CD14-positive monocyte (primary cell): ENCODE measurements at regions not wholly inside any gene's neighbourhood (a gene's known extent, or its start where the extent isn't known, plus 50 kb on each side); places are given as distances from the start of the nearest gene placed in this dataset.

Experiments
- DNase-seq, 3 donors: peaks; one replicate each; pipeline ENCODE4 v3.0.0-alpha.2; 2011 to 2022
- H2AFZ ChIP-seq: 2 replicates; pipeline ENCODE4 v1.6.0; 2012; ENCODE audit warnings: mild to moderate bottlenecking, low read depth, low read length, inconsistent platforms; ENCODE audit not compliant: insufficient read depth, poor library complexity, severe bottlenecking
- H3K27ac ChIP-seq, 2 donors: 1 replicate in 1 of 2; 2 replicates in 1 of 2; pipeline ENCODE4 v1.5.1; 2012 to 2013; ENCODE audit warnings: low read length in 2 of 2, control low read depth in 1 of 2, inconsistent platforms in 1 of 2, low read depth in 1 of 2, mild to moderate bottlenecking in 1 of 2
- H3K27me3 ChIP-seq, 2 donors: one replicate each; pipeline versions ENCODE4 v1.6.0 to v1.6.1; 2011 to 2013; ENCODE audit warnings: low read length in 2 of 2; ENCODE audit not compliant: control insufficient read depth in 2 of 2, insufficient read depth in 2 of 2
- H3K36me3 ChIP-seq, 2 donors: replicated peaks in 1 of 2; 1 replicate in 1 of 2; 2 replicates in 1 of 2; pipeline versions ENCODE4 v1.5.1 to v1.6.1; 2012 to 2013; ENCODE audit warnings: low read length in 2 of 2, control low read depth in 1 of 2, inconsistent platforms in 1 of 2, mild to moderate bottlenecking in 1 of 2; ENCODE audit not compliant: insufficient read depth in 2 of 2, control insufficient read depth in 1 of 2
- H3K4me1 ChIP-seq, 2 donors: 1 replicate in 1 of 2; 2 replicates in 1 of 2; pipeline versions ENCODE4 v1.5.1 to v1.6.1; 2012 to 2013; ENCODE audit warnings: low read length in 2 of 2, control low read depth in 1 of 2, inconsistent platforms in 1 of 2, mild to moderate bottlenecking in 1 of 2, moderate library complexity in 1 of 2; ENCODE audit not compliant: insufficient read depth in 2 of 2, control insufficient read depth in 1 of 2
- H3K4me2 ChIP-seq: replicated peaks from 2 replicates; pipeline ENCODE3; 2012; ENCODE audit warnings: low read length, moderate library complexity, mild to moderate bottlenecking; ENCODE audit not compliant: poor library complexity, severe bottlenecking; ENCODE audit errors: extremely low read depth
- H3K4me3 ChIP-seq, 3 experiments: fragments of 200-600 bp in 1 of 3; sonication (generic) in 1 of 3; replicated peaks in 1 of 3; 1 replicate in 2 of 3; 2 replicates in 1 of 3; pipeline ENCODE4 v1.5.1; 2011 to 2013; ENCODE audit warnings: low read length in 3 of 3, mild to moderate bottlenecking in 3 of 3, control low read depth in 2 of 3, low read depth in 2 of 3, inconsistent platforms in 1 of 3, moderate library complexity in 1 of 3
- H3K79me2 ChIP-seq: 2 replicates; pipeline ENCODE4 v1.6.0; 2012; ENCODE audit warnings: mild to moderate bottlenecking, control low read depth, inconsistent platforms, low read length, moderate library complexity; ENCODE audit not compliant: insufficient read depth
- H3K9ac ChIP-seq: 2 replicates; pipeline ENCODE4 v1.6.0; 2017; ENCODE audit warnings: low read length, mild to moderate bottlenecking; ENCODE audit not compliant: insufficient read depth, poor library complexity, severe bottlenecking
- H3K9me3 ChIP-seq, 2 donors: replicated peaks in 1 of 2; 1 replicate in 1 of 2; 2 replicates in 1 of 2; pipeline versions ENCODE4 v1.5.1 to v1.6.1; 2012 to 2013; ENCODE audit warnings: low read length in 2 of 2, control low read depth in 1 of 2; ENCODE audit not compliant: control insufficient read depth in 1 of 2, insufficient read depth in 1 of 2
- H4K20me1 ChIP-seq: 2 replicates; pipeline ENCODE4 v1.6.0; 2012; ENCODE audit warnings: mild to moderate bottlenecking, low read length, control low read depth, moderate library complexity; ENCODE audit not compliant: insufficient read depth
- H3K27ac Mint-ChIP-seq, 7 donors: one replicate each; pipeline ENCODE4 v1.8.0; 2020; ENCODE audit warnings: mild to moderate bottlenecking in 7 of 7, mixed read lengths in 7 of 7, moderate library complexity in 6 of 7, inconsistent platforms in 2 of 7
- H3K27me3 Mint-ChIP-seq, 3 donors: one replicate each; pipeline ENCODE4 v1.8.0; 2021 to 2022; ENCODE audit warnings: low read depth in 3 of 3, mild to moderate bottlenecking in 3 of 3, mixed read lengths in 3 of 3, moderate library complexity in 3 of 3, inconsistent platforms in 1 of 3
- H3K36me3 Mint-ChIP-seq, 2 donors: one replicate each; pipeline ENCODE4 v1.8.0; 2020; ENCODE audit warnings: mixed read lengths in 2 of 2, inconsistent platforms in 1 of 2, mild to moderate bottlenecking in 1 of 2
- H3K4me1 Mint-ChIP-seq: one replicate; pipeline ENCODE4 v1.8.0; 2020; ENCODE audit warnings: mild to moderate bottlenecking, mixed read lengths
- H3K4me3 Mint-ChIP-seq, 2 donors: one replicate each; pipeline ENCODE4 v1.8.0; 2020; ENCODE audit warnings: mild to moderate bottlenecking in 2 of 2, mixed read lengths in 2 of 2, moderate library complexity in 1 of 2
- H3K9me3 Mint-ChIP-seq, 7 donors: one replicate each; pipeline ENCODE4 v1.8.0; 2020 to 2022; ENCODE audit warnings: mixed read lengths in 7 of 7, mild to moderate bottlenecking in 6 of 7, moderate library complexity in 6 of 7, inconsistent platforms in 2 of 7
- WGBS: methylation state at CpG from one replicate; pipeline ENCODE4 v1.1.5; 2013; ENCODE audit warnings: missing lambda C conversion rate; ENCODE audit not compliant: insufficient coverage; 5-methylcytosine and 5-hydroxymethylcytosine counted together
- intact Hi-C, 2 donors: fragments of 100-400 bp; cut with micrococcal nuclease; formaldehyde crosslinking; loops; one replicate each; pipeline versions ENCODE4 v1.15.0 to v1.15.1; 2023
- TF ChIP-seq, protein P1 (sequence below): fragments of 200-600 bp; IDR thresholded peaks from one replicate; pipeline ENCODE4 v1.8.0; 2022; ENCODE audit warnings: antibody characterized with exemption, mild to moderate bottlenecking

DNA sequence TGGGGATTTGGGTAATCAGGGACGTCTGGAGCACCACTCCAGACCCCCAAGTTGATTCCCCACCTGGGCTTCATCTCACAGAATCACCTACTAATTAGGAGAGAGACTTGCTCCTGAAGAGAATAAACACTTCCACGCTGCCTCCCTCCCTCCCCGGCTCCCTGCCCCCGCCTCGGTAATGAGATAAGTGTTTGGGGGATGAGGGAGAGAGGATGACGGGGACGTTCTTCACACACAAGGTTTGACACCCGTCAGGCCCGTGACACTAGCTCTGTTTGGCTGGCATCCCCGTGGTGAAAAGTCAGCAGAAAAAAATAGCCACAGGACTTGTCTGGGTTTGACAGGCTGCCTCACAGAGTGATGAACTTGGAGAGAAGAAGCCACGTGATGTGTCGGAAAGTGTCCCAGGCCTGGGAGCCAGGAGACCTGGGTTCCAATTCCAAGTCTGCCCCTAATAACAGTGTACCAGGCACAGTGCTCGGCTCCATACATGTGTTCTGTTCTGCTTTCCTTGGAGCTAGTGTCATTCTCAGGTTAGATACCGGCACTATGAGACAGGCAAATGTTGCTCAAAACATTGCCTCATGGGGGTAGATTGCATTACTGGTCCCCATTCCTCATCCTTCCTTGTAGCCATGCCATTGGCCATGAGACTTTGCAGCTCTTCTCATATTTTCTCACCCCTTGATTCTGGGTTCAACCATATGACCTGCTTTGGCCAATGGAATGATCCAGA lies 578.0 kb downstream of the BCOR start:
- H3K4me1 ChIP-seq = no peaks in the 10 kb centered on the region
- DNase-seq = no peak
- H3K9me3 Mint-ChIP-seq = peaks cover 0 to 9% (median 0%) of the 10 kb centered on the region in 7 donors
- H3K36me3 Mint-ChIP-seq = no peaks in the 10 kb centered on the region
- peaks cover 0 to 18% (median 16%) of the 10 kb centered on the region in 3 donors for H3K27me3 Mint-ChIP-seq
- no peak overlapping the region for H3K9ac ChIP-seq
- H3K36me3 ChIP-seq = no peaks in the 10 kb centered on the region
- H3K4me2 ChIP-seq = no peak overlapping the region
- no peak overlapping the region for H2AFZ ChIP-seq
- no peaks in the 10 kb centered on the region for H3K9me3 ChIP-seq
- intact Hi-C loops = no loop called here
- H4K20me1 ChIP-seq = no peaks in the 10 kb centered on the region
- H3K4me3 ChIP-seq = no peak overlapping the region
- no peak overlapping the region for H3K27ac ChIP-seq
- H3K4me1 Mint-ChIP-seq = no peaks in the 10 kb centered on the region
- H3K4me3 Mint-ChIP-seq = no peak overlapping the region
- no peaks in the 10 kb centered on the region for H3K27me3 ChIP-seq
- 94% methylated on average over 3 of the region's 14 CpGs for WGBS
- H3K27ac Mint-ChIP-seq = no peak overlapping the region
- TF ChIP-seq, protein P1, sequence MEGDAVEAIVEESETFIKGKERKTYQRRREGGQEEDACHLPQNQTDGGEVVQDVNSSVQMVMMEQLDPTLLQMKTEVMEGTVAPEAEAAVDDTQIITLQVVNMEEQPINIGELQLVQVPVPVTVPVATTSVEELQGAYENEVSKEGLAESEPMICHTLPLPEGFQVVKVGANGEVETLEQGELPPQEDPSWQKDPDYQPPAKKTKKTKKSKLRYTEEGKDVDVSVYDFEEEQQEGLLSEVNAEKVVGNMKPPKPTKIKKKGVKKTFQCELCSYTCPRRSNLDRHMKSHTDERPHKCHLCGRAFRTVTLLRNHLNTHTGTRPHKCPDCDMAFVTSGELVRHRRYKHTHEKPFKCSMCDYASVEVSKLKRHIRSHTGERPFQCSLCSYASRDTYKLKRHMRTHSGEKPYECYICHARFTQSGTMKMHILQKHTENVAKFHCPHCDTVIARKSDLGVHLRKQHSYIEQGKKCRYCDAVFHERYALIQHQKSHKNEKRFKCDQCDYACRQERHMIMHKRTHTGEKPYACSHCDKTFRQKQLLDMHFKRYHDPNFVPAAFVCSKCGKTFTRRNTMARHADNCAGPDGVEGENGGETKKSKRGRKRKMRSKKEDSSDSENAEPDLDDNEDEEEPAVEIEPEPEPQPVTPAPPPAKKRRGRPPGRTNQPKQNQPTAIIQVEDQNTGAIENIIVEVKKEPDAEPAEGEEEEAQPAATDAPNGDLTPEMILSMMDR = no peak
- no peaks in the 10 kb centered on the region for H3K79me2 ChIP-seq

DNA sequence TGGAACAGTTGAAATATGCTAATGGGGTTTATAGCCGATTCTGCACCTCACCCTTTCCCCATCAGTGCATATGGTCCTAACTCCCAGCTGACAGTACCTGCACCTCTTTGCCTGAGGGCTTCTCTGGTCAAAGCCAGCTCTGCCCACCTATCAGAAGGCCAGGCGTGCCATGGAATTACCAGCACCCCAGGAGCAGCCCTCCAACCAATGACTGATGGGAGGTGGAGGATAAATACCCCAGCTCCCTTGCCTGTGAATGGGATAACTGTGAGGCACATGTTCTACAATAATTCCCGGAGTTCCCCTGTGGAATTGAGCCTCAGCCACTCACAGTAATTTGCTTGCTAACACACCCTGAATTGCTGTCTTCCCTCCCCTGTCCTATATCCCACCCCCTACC lies 572.0 kb downstream of the BCOR start:
- Histone ChIP-seq H4K20me1 (no peaks in the 10 kb centered on the region), H3K27ac (no peak overlapping the region), H3K79me2 (no peaks in the 10 kb centered on the region), H3K9ac (no peak overlapping the region), H3K9me3 (no peaks in the 10 kb centered on the region), H3K4me3 (no peak overlapping the region), H2AFZ (no peak overlapping the region), H3K4me2 (no peak overlapping the region), H3K4me1 (no peaks in the 10 kb centered on the region), H3K27me3 (no peaks in the 10 kb centered on the region), H3K36me3 (no peaks in the 10 kb centered on the region)
- H3K4me3 Mint-ChIP-seq = no peak overlapping the region
- no peaks in the 10 kb centered on the region for H3K4me1 Mint-ChIP-seq
- no peaks in the 10 kb centered on the region for H3K36me3 Mint-ChIP-seq
- H3K9me3 Mint-ChIP-seq = peaks cover 0 to 15% (median 0%) of the 10 kb centered on the region in 7 donors
- TF ChIP-seq, protein P1 = no peak
- no CpG with 5 or more reads among the region's 3 CpGs for WGBS
- no peak for DNase-seq
- peaks cover 0 to 7% (median 2%) of the 10 kb centered on the region in 3 donors for H3K27me3 Mint-ChIP-seq
- H3K27ac Mint-ChIP-seq = no peak overlapping the region
- intact Hi-C loops = no loop called here
